ENCODE measurements at regions not wholly inside any gene's neighbourhood (a gene's known extent, or its start where the extent isn't known, plus 50 kb on each side); places are given as distances from the start of the nearest gene placed in this dataset.

- ChIA-PET CTCF (ENCODE audit: partially characterized antibody) (no interaction called here), POLR2A (ENCODE audit: partially characterized antibody) (no interaction called here)
- no peak overlapping the region for H2BK12ac ChIP-seq (ENCODE audit: low read depth, low read length)
- H3K14ac ChIP-seq (ENCODE audit: insufficient read length) = no peak overlapping the region
- no peak overlapping the region for H3K23ac ChIP-seq (ENCODE audit: insufficient read length)
- no peak overlapping the region for H3K4ac ChIP-seq (replicated peaks; ENCODE audit: insufficient read length, low read depth, low read length)
- H4K20me1 ChIP-seq (replicated peaks in 1 of 2; ENCODE audit: control insufficient read depth in 1 of 2, insufficient read depth in 2 of 2, low read length in 2 of 2) = no peaks in the 10 kb centered on the region
- H3K36me3 ChIP-seq (ENCODE audit: control insufficient read depth in 2 of 4, insufficient read depth in 4 of 4, low read length in 3 of 4) = no peaks in the 10 kb centered on the region
- H3K9ac ChIP-seq (replicated peaks in 1 of 4; ENCODE audit: extremely low read depth in 1 of 4, low read depth in 3 of 4, low read length in 3 of 4) = no peak overlapping the region
- H3K56ac ChIP-seq (replicated peaks; ENCODE audit: insufficient read length, low read depth, low read length) = no peak overlapping the region
- H3K18ac ChIP-seq (ENCODE audit: extremely low read depth, low read length) = no peak overlapping the region
- H3K79me1 ChIP-seq (ENCODE audit: low read depth, low read length) = no peaks in the 10 kb centered on the region
- no peak for DNase-seq (ENCODE audit: low read depth in 1 of 2, low spot score in 2 of 2)
- no peak overlapping the region for H4K8ac ChIP-seq (ENCODE audit: extremely low read depth, insufficient read depth, low read length)
- no peak overlapping the region for H2BK5ac ChIP-seq (ENCODE audit: low read depth, low read length)
- TF ChIP-seq FOSL1 (IDR thresholded peaks at IDR 0.05; ENCODE audit: insufficient read depth, low read depth, low read length) = no peak
- no peak for TF ChIP-seq KDM5A (IDR thresholded peaks at IDR 0.05; ENCODE audit: low read length)
- TF ChIP-seq KDM1A (IDR thresholded peaks at IDR 0.05; ENCODE audit: borderline replicate concordance, low read length) = no peak
- no peak for TF ChIP-seq EP300 (IDR thresholded peaks at IDR 0.05; ENCODE audit: borderline replicate concordance in 1 of 2, low read depth in 2 of 2, low read length in 2 of 2)
- TF ChIP-seq CTBP2 (IDR thresholded peaks at IDR 0.05; ENCODE audit: borderline replicate concordance, insufficient read depth, insufficient read length, low read length) = no peak
- TF ChIP-seq EZH2 (IDR thresholded peaks at IDR 0.05; ENCODE audit: low read depth, low read length, severe bottlenecking) = no peak
- TF ChIP-seq SUZ12 (IDR thresholded peaks at IDR 0.05; ENCODE audit: low read length) = no peak
- H4K91ac ChIP-seq (replicated peaks; ENCODE audit: insufficient read length, low read length) = no peak overlapping the region
- H3K23me2 ChIP-seq (ENCODE audit: low read depth, low read length) = no peaks in the 10 kb centered on the region
- no peak overlapping the region for H2BK15ac ChIP-seq (ENCODE audit: low read length)
- H3K4me2 ChIP-seq (ENCODE audit: insufficient read depth in 1 of 2, low read depth in 2 of 2, low read length in 2 of 2) = no peak overlapping the region
- H3K27ac ChIP-seq (ENCODE audit: low read depth, low read length) = no peak overlapping the region
- H2BK120ac ChIP-seq (replicated peaks; ENCODE audit: low read depth, low read length) = no peak overlapping the region
- H2AK5ac ChIP-seq (ENCODE audit: low read depth, low read length) = no peak overlapping the region
- no peak overlapping the region for H3K4me3 ChIP-seq (ENCODE audit: extremely low read depth in 1 of 4, insufficient read depth in 2 of 4, low read depth in 3 of 4, low read length in 4 of 4)
- no peak overlapping the region for H4K5ac ChIP-seq (ENCODE audit: insufficient read length, low read depth, low read length)
- H3K4me1 ChIP-seq (replicated peaks in 1 of 4; ENCODE audit: control insufficient read depth in 3 of 4, insufficient read depth in 4 of 4, low read length in 3 of 4) = no peaks in the 10 kb centered on the region
- H3K9me3 ChIP-seq (ENCODE audit: insufficient read depth in 2 of 2, low read depth in 1 of 2, low read length in 1 of 2) = no peaks in the 10 kb centered on the region
- FAIRE-seq = no peak
- no peaks in the 10 kb centered on the region for H3K79me2 ChIP-seq (ENCODE audit: control insufficient read depth in 1 of 2, insufficient read depth in 2 of 2, low read length in 2 of 2)
- no peak overlapping the region for H2AFZ ChIP-seq (ENCODE audit: low read length)
- no peak overlapping the region for H2BK20ac ChIP-seq (ENCODE audit: low read length)
- H3K27me3 ChIP-seq (replicated peaks in 1 of 4; ENCODE audit: control insufficient read depth in 3 of 4, extremely low read depth in 1 of 4, insufficient read depth in 3 of 4, low read length in 3 of 4) = no peaks in the 10 kb centered on the region
These were observed 116.5 kb upstream of the COL24A1 start for GRCh38 chr1:86273066-86273465.

All from H1 (cell line).